ENCODE measurements at regions not wholly inside any gene's neighbourhood (a gene's known extent, or its start where the extent isn't known, plus 50 kb on each side); places are given as distances from the start of the nearest gene placed in this dataset.

- WGBS, 2 donors = 82 to 92% methylated on average over 6 to 7 of the region's 7 CpGs
- Histone ChIP-seq H3K4me1 (peaks cover 17% of the 10 kb centered on the region), H3K36me3 (ENCODE audit: low read depth, missing control alignments) (no peaks in the 10 kb centered on the region), H3K4me3 (no peak overlapping the region), H3K9me3 (no peaks in the 10 kb centered on the region), H3K27me3 (no peaks in the 10 kb centered on the region), H3K27ac (no peak overlapping the region)
- intact Hi-C loops (cut with DNase I; ENCODE audit: low total_unique reads) = no loop called here
- DNase-seq = no peak
- TF ChIP-seq POLR2A (IDR thresholded peaks at IDR 0.05) = no peak
- TF ChIP-seq CTCF (IDR thresholded peaks at IDR 0.05) = no peak
Measured at GRCh38 chr2:20565101-20565622, 85.7 kb downstream of the HS1BP3 start.

GRCh38 chr2:20565623-20566236, 85.2 kb downstream of the HS1BP3 start:
- peaks cover 17% of the 10 kb centered on the region for H3K4me1 ChIP-seq
- H3K27me3 ChIP-seq = no peaks in the 10 kb centered on the region
- intact Hi-C loops (cut with DNase I; ENCODE audit: low total_unique reads) = no loop called here
- TF ChIP-seq CTCF (IDR thresholded peaks at IDR 0.05) = no peak
- TF ChIP-seq POLR2A (IDR thresholded peaks at IDR 0.05) = no peak
- H3K27ac ChIP-seq = no peak overlapping the region
- WGBS, 2 donors = 55 to 66% methylated on average over 5 to 8 of the region's 8 CpGs
- H3K4me3 ChIP-seq = no peak overlapping the region
- DNase-seq = peak; percentile 41
- H3K9me3 ChIP-seq = no peaks in the 10 kb centered on the region
- no peaks in the 10 kb centered on the region for H3K36me3 ChIP-seq (ENCODE audit: low read depth, missing control alignments)

- Histone ChIP-seq H3K27ac (no peak overlapping the region), H3K27me3 (no peaks in the 10 kb centered on the region), H3K9me3 (no peaks in the 10 kb centered on the region), H3K36me3 (ENCODE audit: low read depth, missing control alignments) (no peaks in the 10 kb centered on the region), H3K4me3 (no peak overlapping the region), H3K4me1 (peaks cover 17% of the 10 kb centered on the region)
- intact Hi-C loops (cut with DNase I; ENCODE audit: low total_unique reads) = no loop called here
- WGBS, 2 donors = 89 to 100% methylated on average over 3 to 4 of the region's 4 CpGs
- TF ChIP-seq POLR2A (IDR thresholded peaks at IDR 0.05) = no peak
- TF ChIP-seq CTCF (IDR thresholded peaks at IDR 0.05) = no peak
- no peak for DNase-seq
Measured at GRCh38 chr2:20566331-20566730, 84.6 kb downstream of the HS1BP3 start.

- no peak for DNase-seq
- TF ChIP-seq POLR2A (IDR thresholded peaks at IDR 0.05) (no peak), CTCF (IDR thresholded peaks at IDR 0.05) (no peak)
- no peak overlapping the region for H3K27ac ChIP-seq
- intact Hi-C loops (cut with DNase I; ENCODE audit: low total_unique reads) = no loop called here
- H3K4me3 ChIP-seq = no peak overlapping the region
- H3K36me3 ChIP-seq (ENCODE audit: low read depth, missing control alignments) = no peaks in the 10 kb centered on the region
- H3K9me3 ChIP-seq = no peaks in the 10 kb centered on the region
- WGBS, 2 donors = 80 to 94% methylated on average over 8 to 12 of the region's 12 CpGs
- no peaks in the 10 kb centered on the region for H3K27me3 ChIP-seq
- peaks cover 17% of the 10 kb centered on the region for H3K4me1 ChIP-seq
Measured at GRCh38 chr2:20567159-20567925, 83.6 kb downstream of the HS1BP3 start.
